ENCODE measurements at regions not wholly inside any gene's neighbourhood (a gene's known extent, or its start where the extent isn't known, plus 50 kb on each side); places are given as distances from the start of the nearest gene placed in this dataset.
"Not testable (repeated sequence)": the region's sequence is repeated elsewhere in the genome, so short reads cannot be mapped to it uniquely, and the experiment has no call there.

DNA sequence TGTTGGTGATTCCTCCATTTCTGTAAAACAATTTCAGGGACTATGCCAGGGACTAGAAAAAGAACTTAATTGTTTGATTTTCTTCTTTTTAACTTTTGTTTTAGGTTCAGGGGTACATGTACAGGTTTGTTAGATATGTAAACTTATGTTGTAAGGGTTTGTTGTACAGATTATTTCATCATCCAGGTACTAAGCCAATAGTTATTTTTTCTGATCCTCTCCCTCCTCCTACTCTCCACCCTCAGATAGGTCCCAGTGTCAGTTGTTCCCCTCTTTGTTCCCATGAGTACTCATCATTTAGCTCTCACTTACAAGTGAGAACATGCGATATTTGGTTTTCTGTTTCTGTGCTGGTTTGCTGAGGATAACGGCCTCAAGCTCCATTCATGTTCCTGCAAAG is 70.8 kb upstream of the BOD1L1 start:
- Histone ChIP-seq H3K9me3 (ENCODE audit: control insufficient read depth, insufficient read depth, low read length) (no peaks in the 10 kb centered on the region), H3K27me3 (ENCODE audit: control insufficient read depth, low read length) (no peaks in the 10 kb centered on the region), H3K36me3 (ENCODE audit: control insufficient read depth, low read length) (no peaks in the 10 kb centered on the region), H3K9me2 (replicated peaks; ENCODE audit: control insufficient read depth, low read length) (no peaks in the 10 kb centered on the region), H4K20me1 (ENCODE audit: control insufficient read depth, insufficient read depth, low read depth, low read length) (no peaks in the 10 kb centered on the region), H3K79me2 (ENCODE audit: control insufficient read depth, low read length) (no peaks in the 10 kb centered on the region), H3K4me3 (ENCODE audit: low read length) (no peak overlapping the region), H3K27ac (ENCODE audit: low read depth, low read length) (no peak overlapping the region), H3K4me2 (ENCODE audit: low read length) (no peak overlapping the region), H3F3A (ENCODE audit: control insufficient read depth, insufficient read depth) (no peaks in the 10 kb centered on the region), H3K4me1 (ENCODE audit: control insufficient read depth, low read length) (no peaks in the 10 kb centered on the region)
- no peak for TF ChIP-seq EZH2phosphoT487 (IDR thresholded peaks at IDR 0.05; ENCODE audit: borderline replicate concordance, low read length)
- TF ChIP-seq, protein P1, sequence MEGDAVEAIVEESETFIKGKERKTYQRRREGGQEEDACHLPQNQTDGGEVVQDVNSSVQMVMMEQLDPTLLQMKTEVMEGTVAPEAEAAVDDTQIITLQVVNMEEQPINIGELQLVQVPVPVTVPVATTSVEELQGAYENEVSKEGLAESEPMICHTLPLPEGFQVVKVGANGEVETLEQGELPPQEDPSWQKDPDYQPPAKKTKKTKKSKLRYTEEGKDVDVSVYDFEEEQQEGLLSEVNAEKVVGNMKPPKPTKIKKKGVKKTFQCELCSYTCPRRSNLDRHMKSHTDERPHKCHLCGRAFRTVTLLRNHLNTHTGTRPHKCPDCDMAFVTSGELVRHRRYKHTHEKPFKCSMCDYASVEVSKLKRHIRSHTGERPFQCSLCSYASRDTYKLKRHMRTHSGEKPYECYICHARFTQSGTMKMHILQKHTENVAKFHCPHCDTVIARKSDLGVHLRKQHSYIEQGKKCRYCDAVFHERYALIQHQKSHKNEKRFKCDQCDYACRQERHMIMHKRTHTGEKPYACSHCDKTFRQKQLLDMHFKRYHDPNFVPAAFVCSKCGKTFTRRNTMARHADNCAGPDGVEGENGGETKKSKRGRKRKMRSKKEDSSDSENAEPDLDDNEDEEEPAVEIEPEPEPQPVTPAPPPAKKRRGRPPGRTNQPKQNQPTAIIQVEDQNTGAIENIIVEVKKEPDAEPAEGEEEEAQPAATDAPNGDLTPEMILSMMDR (IDR thresholded peaks at IDR 0.05; ENCODE audit: low read depth, low read length, poor library complexity, severe bottlenecking) = no peak

- Histone ChIP-seq H3K9me2 (replicated peaks; ENCODE audit: control insufficient read depth, low read length) (no peaks in the 10 kb centered on the region), H3K79me2 (ENCODE audit: control insufficient read depth, low read length) (no peaks in the 10 kb centered on the region), H3K4me1 (ENCODE audit: control insufficient read depth, low read length) (no peaks in the 10 kb centered on the region), H4K20me1 (ENCODE audit: control insufficient read depth, insufficient read depth, low read depth, low read length) (no peaks in the 10 kb centered on the region), H3F3A (ENCODE audit: control insufficient read depth, insufficient read depth) (no peaks in the 10 kb centered on the region), H3K36me3 (ENCODE audit: control insufficient read depth, low read length) (no peaks in the 10 kb centered on the region), H3K4me2 (ENCODE audit: low read length) (no peak overlapping the region), H3K9me3 (ENCODE audit: control insufficient read depth, insufficient read depth, low read length) (no peaks in the 10 kb centered on the region), H3K4me3 (ENCODE audit: low read length) (no peak overlapping the region), H3K27ac (ENCODE audit: low read depth, low read length) (no peak overlapping the region), H3K27me3 (ENCODE audit: control insufficient read depth, low read length) (no peaks in the 10 kb centered on the region)
- TF ChIP-seq, protein P1 (IDR thresholded peaks at IDR 0.05; ENCODE audit: low read depth, low read length, poor library complexity, severe bottlenecking) = no peak
- no peak for TF ChIP-seq EZH2phosphoT487 (IDR thresholded peaks at IDR 0.05; ENCODE audit: borderline replicate concordance, low read length)
Observed at GRCh38 chr4:13700021-13700857, 72.7 kb upstream of the BOD1L1 start.

GRCh38 chr4:13700858-13701140 is 73.3 kb upstream of the BOD1L1 start:
- H3F3A ChIP-seq (ENCODE audit: control insufficient read depth, insufficient read depth); H3K9me2 ChIP-seq (replicated peaks; ENCODE audit: control insufficient read depth, low read length); H4K20me1 ChIP-seq (ENCODE audit: control insufficient read depth, insufficient read depth, low read depth, low read length); H3K36me3 ChIP-seq (ENCODE audit: control insufficient read depth, low read length); H3K4me1 ChIP-seq (ENCODE audit: control insufficient read depth, low read length); H3K4me3 ChIP-seq (ENCODE audit: low read length); H3K79me2 ChIP-seq (ENCODE audit: control insufficient read depth, low read length); H3K27ac ChIP-seq (ENCODE audit: low read depth, low read length); H3K9me3 ChIP-seq (ENCODE audit: control insufficient read depth, insufficient read depth, low read length); H3K27me3 ChIP-seq (ENCODE audit: control insufficient read depth, low read length); H3K4me2 ChIP-seq (ENCODE audit: low read length): not testable (repeated sequence)

GRCh38 chr4:13701937-13702446 is 74.5 kb upstream of the BOD1L1 start:
- Histone ChIP-seq H4K20me1 (ENCODE audit: control insufficient read depth, insufficient read depth, low read depth, low read length) (no peaks in the 10 kb centered on the region), H3F3A (ENCODE audit: control insufficient read depth, insufficient read depth) (no peaks in the 10 kb centered on the region), H3K9me3 (ENCODE audit: control insufficient read depth, insufficient read depth, low read length) (no peaks in the 10 kb centered on the region), H3K27me3 (ENCODE audit: control insufficient read depth, low read length) (no peaks in the 10 kb centered on the region), H3K4me3 (ENCODE audit: low read length) (no peak overlapping the region), H3K27ac (ENCODE audit: low read depth, low read length) (no peak overlapping the region), H3K36me3 (ENCODE audit: control insufficient read depth, low read length) (no peaks in the 10 kb centered on the region), H3K4me2 (ENCODE audit: low read length) (no peak overlapping the region), H3K79me2 (ENCODE audit: control insufficient read depth, low read length) (no peaks in the 10 kb centered on the region), H3K4me1 (ENCODE audit: control insufficient read depth, low read length) (no peaks in the 10 kb centered on the region), H3K9me2 (replicated peaks; ENCODE audit: control insufficient read depth, low read length) (no peaks in the 10 kb centered on the region)
- no peak for TF ChIP-seq EZH2phosphoT487 (IDR thresholded peaks at IDR 0.05; ENCODE audit: borderline replicate concordance, low read length)
- TF ChIP-seq, protein P1 (IDR thresholded peaks at IDR 0.05; ENCODE audit: low read depth, low read length, poor library complexity, severe bottlenecking) = no peak

Data from DOHH2 (cell line).